Muscle layer of duodenum (tissue), 2 donors: ENCODE measurements at regions not wholly inside any gene's neighbourhood (a gene's known extent, or its start where the extent isn't known, plus 50 kb on each side); places are given as distances from the start of the nearest gene placed in this dataset.

ENCODE experiments used
- H3K27ac ChIP-seq: one replicate; pipeline ENCODE4 v1.7.0; 2013; ENCODE audit warnings: mild to moderate bottlenecking, low read length
- H3K27me3 ChIP-seq: one replicate; pipeline ENCODE4 v1.7.0; 2013; ENCODE audit warnings: low read depth, mild to moderate bottlenecking, control low read depth, low read length
- H3K36me3 ChIP-seq, 2 donors: one replicate each; pipeline ENCODE4 v1.7.0; 2013; ENCODE audit warnings: low read length in 2 of 2, control low read depth in 1 of 2, mild to moderate bottlenecking in 1 of 2; ENCODE audit not compliant: insufficient read depth in 2 of 2, control insufficient read depth in 1 of 2
- H3K4me1 ChIP-seq, 2 donors: one replicate each; pipeline ENCODE4 v1.7.0; 2013; ENCODE audit warnings: low read length in 2 of 2, mild to moderate bottlenecking in 2 of 2, control low read depth in 1 of 2, moderate library complexity in 1 of 2; ENCODE audit not compliant: insufficient read depth in 2 of 2, control insufficient read depth in 1 of 2
- H3K4me3 ChIP-seq, 2 donors: one replicate each; pipeline ENCODE4 v1.7.0; 2013; ENCODE audit warnings: low read length in 2 of 2, low read depth in 1 of 2, mild to moderate bottlenecking in 1 of 2
- H3K9me3 ChIP-seq, 2 donors: one replicate each; pipeline ENCODE4 v1.7.0; 2013; ENCODE audit warnings: low read length in 2 of 2, control low read depth in 1 of 2, mild to moderate bottlenecking in 1 of 2; ENCODE audit not compliant: control insufficient read depth in 1 of 2
- donor health status: healthy.

- H3K27me3 ChIP-seq: no peaks in the 10 kb centered on the region
Observed at GRCh38 chr7:34392972-34393371, 265.0 kb upstream of the NPSR1 start.

GRCh38 chr7:34396437-34397064 is 261.5 kb upstream of the NPSR1 start:
- Histone ChIP-seq H3K4me3 (no peak overlapping the region), H3K4me1 (no peaks in the 10 kb centered on the region), H3K27ac (no peak overlapping the region), H3K27me3 (no peaks in the 10 kb centered on the region), H3K9me3 (no peaks in the 10 kb centered on the region), H3K36me3 (no peaks in the 10 kb centered on the region)

More at GRCh38 chr7:34392972-34393371, 265.0 kb upstream of the NPSR1 start:
- no peak overlapping the region for H3K4me3 ChIP-seq
- no peaks in the 10 kb centered on the region for H3K4me1 ChIP-seq
- H3K9me3 ChIP-seq: no peaks in the 10 kb centered on the region
- no peaks in the 10 kb centered on the region for H3K36me3 ChIP-seq
- H3K27ac ChIP-seq: no peak overlapping the region

- Histone ChIP-seq H3K9me3 (no peaks in the 10 kb centered on the region), H3K4me1 (no peaks in the 10 kb centered on the region), H3K27ac (no peak overlapping the region), H3K27me3 (no peaks in the 10 kb centered on the region), H3K4me3 (no peak overlapping the region), H3K36me3 (no peaks in the 10 kb centered on the region)
Observed at GRCh38 chr7:34401776-34402175, 256.2 kb upstream of the NPSR1 start.

DNA sequence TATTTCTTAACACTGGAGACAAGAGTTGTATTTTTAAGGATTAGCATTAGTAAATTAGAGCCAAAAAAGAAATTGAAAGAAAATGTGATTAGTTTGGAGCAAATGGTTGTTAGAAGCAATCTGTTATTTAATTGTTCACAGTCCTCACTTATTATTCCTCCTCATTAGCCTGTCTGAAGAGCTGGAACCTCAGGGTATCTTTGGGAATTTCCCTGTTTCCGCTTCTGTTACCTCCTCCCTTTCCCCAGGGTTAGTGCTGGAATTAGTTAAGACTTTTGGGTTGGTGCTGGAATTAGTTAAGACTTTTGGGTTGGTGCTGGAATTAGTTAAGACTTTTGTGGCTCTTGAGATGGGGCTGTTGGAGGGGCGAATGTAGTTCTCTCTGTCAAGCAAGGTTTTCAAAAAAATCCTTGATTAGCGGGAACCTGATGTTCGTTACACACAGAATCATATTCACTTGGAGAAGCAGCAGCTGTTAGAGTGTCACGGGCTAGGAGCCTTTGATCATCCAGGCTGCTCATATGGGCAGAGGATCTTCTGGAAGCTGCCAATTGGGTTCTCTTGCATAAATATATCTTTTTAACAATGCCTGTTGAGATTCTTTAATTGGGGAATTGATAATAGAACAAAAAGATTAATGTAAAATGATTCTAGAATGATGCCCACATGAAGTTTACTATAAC is 251.0 kb upstream of the NPSR1 start:
- Histone ChIP-seq H3K4me3 (no peak overlapping the region), H3K36me3 (no peaks in the 10 kb centered on the region), H3K9me3 (no peaks in the 10 kb centered on the region), H3K27me3 (no peaks in the 10 kb centered on the region), H3K27ac (no peak overlapping the region), H3K4me1 (no peaks in the 10 kb centered on the region)

DNA sequence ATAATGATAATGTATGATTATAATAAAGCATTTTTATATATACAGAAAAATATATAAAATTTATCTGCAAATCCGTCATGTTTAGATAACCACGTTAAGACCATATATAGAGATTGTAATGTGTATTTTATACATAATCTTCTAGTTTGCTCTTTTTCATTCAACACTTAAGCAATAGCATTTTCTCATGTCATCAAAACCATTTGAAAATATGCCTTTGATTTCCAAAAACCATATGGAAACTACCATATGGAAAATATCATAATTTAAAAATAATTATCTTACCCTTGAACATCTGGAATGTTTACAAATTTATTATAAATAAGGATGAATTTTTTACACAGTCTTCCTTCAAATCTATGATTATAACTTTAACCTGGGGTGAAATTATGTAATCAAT is 250.4 kb upstream of the NPSR1 start:
- Histone ChIP-seq H3K9me3 (no peaks in the 10 kb centered on the region), H3K4me1 (no peaks in the 10 kb centered on the region), H3K36me3 (no peaks in the 10 kb centered on the region), H3K4me3 (no peak overlapping the region), H3K27ac (no peak overlapping the region), H3K27me3 (no peaks in the 10 kb centered on the region)

GRCh38 chr7:34417781-34418180 is 240.2 kb upstream of the NPSR1 start:
- H3K4me3 ChIP-seq: no peak overlapping the region
- H3K27ac ChIP-seq: no peak overlapping the region
- no peaks in the 10 kb centered on the region for H3K27me3 ChIP-seq
- H3K9me3 ChIP-seq: no peaks in the 10 kb centered on the region
- H3K4me1 ChIP-seq: no peaks in the 10 kb centered on the region
- no peaks in the 10 kb centered on the region for H3K36me3 ChIP-seq

DNA sequence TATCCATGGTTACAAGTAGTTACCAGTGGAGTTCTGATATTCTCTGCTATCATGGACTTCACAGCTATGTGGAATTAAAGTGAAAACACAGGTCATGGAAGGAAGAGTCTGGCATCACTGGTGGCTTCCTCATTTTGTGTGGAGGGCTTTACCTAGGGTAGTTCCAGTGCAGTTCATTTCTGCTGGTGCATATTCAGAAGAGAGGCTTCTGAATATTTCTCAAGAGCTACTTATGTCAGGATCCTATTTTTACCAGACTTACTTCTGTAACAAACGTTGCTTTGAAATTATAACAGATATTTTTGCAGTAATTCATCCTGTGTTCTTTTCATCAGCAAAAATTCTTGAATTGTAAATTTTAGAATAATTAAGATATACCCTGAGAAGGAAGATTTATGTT is 236.5 kb upstream of the NPSR1 start:
- Histone ChIP-seq H3K4me1 (no peaks in the 10 kb centered on the region), H3K9me3 (no peaks in the 10 kb centered on the region), H3K27ac (no peak overlapping the region), H3K27me3 (no peaks in the 10 kb centered on the region), H3K4me3 (no peak overlapping the region), H3K36me3 (no peaks in the 10 kb centered on the region)

GRCh38 chr7:34425194-34425593 is 232.8 kb upstream of the NPSR1 start:
- Histone ChIP-seq H3K27me3 (no peaks in the 10 kb centered on the region), H3K9me3 (no peaks in the 10 kb centered on the region), H3K27ac (no peak overlapping the region), H3K36me3 (no peaks in the 10 kb centered on the region), H3K4me1 (no peaks in the 10 kb centered on the region), H3K4me3 (no peak overlapping the region)

DNA sequence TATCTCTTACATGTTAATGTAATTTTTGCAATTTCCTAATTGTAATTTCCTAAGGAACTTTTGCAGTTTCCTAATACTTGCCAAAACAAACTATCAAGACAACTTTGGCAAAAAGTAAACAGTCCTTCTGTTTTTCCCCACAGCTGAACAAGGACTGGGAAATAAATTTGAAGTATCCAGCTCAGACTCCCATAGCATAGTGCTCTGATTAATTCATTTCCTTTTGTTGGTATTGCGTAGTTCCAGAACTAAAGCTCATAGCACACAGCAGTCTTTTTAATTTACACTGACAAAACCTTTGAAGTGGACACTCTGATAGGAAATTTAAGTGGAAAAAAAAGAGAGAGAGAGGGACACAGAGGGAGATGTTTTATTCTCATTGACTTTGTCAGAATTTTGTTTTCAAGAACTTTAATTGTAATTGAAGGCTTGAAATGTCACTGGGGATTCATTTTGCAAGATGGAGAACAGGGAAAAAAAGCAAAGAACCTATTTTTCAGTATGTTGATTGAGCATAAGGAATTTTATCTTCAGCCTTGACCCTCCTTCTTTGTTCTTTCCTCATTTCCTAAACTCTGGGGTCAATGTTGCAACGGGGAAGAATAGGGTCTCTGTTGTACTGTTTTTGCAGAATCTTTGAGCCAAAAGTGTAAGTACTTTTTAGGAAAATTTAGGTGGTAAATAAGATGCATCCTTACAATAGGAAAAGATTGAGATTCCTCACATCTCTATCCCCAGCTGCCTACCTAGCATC is 232.2 kb upstream of the NPSR1 start:
- Histone ChIP-seq H3K27ac (no peak overlapping the region), H3K4me3 (no peak overlapping the region), H3K4me1 (no peaks in the 10 kb centered on the region), H3K27me3 (no peaks in the 10 kb centered on the region), H3K9me3 (no peaks in the 10 kb centered on the region), H3K36me3 (no peaks in the 10 kb centered on the region)

GRCh38 chr7:34430456-34430855 is 227.6 kb upstream of the NPSR1 start:
- H3K27me3 ChIP-seq: no peaks in the 10 kb centered on the region
- no peak overlapping the region for H3K4me3 ChIP-seq
- peaks cover 0 to 5% of the 10 kb centered on the region in 2 donors for H3K9me3 ChIP-seq
- H3K4me1 ChIP-seq: no peaks in the 10 kb centered on the region
- no peak overlapping the region for H3K27ac ChIP-seq
- no peaks in the 10 kb centered on the region for H3K36me3 ChIP-seq

GRCh38 chr7:34438436-34438835 is 219.6 kb upstream of the NPSR1 start:
- Histone ChIP-seq H3K4me1 (no peaks in the 10 kb centered on the region), H3K9me3 (no peaks in the 10 kb centered on the region), H3K36me3 (no peaks in the 10 kb centered on the region), H3K4me3 (no peak overlapping the region), H3K27me3 (no peaks in the 10 kb centered on the region), H3K27ac (no peak overlapping the region)
